HepG2 (cell line): ENCODE measurements at regions not wholly inside any gene's neighbourhood (a gene's known extent, or its start where the extent isn't known, plus 50 kb on each side); places are given as distances from the start of the nearest gene placed in this dataset.

Experiments used
- ATAC-seq: fragments of 200-7000 bp; cut with Tn5 transposase; 3 replicates; pipeline ENCODE4 v1.9.1; 2020; ENCODE audit warnings: mild to moderate bottlenecking, moderate library complexity
- BruUV-seq: library from RNA; stranded (reverse); fragments of 400-500 nt; replicated peaks from 2 replicates; lab custom pipeline; 2021; lab: Mats Ljungman, UMichigan
- CTCF ChIA-PET: fragments of 300-600 bp; formaldehyde crosslinking; extraction: SDS; loops from one replicate; lab custom pipeline; 2021; ENCODE audit warnings: low total read pairs, inconsistent platforms, low intra/inter-chr PET ratio; lab: Yijun Ruan, JAX
- POLR2A ChIA-PET: fragments of 350-600 bp; sonication (Branson Sonifier 250); formaldehyde crosslinking; loops from one replicate; lab custom pipeline; 2020; ENCODE audit warnings: antibody characterized with exemption, inconsistent platforms; lab: Yijun Ruan, JAX
- DNase-seq: peaks from one replicate; pipeline ENCODE4 v3.0.0-alpha.2; 2015; ENCODE audit warnings: low spot score
- FAIRE-seq: peaks from 3 replicates; lab custom pipeline; 2011; peaks lifted over from hg19 to GRCh38; lab: Jason Lieb, UNC
- H2AFZ ChIP-seq: one replicate; pipeline ENCODE4 v1.6.1; 2011; ENCODE audit warnings: low read length, inconsistent platforms
- H3K27ac ChIP-seq: fragments of 300-600 bp; 3 replicates; pipeline ENCODE4 v1.8.0; 2011; ENCODE audit warnings: mixed run types, mild to moderate bottlenecking, mixed read lengths, low read length, inconsistent platforms; ENCODE audit not compliant: insufficient read depth; ENCODE audit errors: extremely low read length
- H3K27me3 ChIP-seq, 2 experiments: fragments of 200-600 bp in 1 of 2; 2 replicates in 1 of 2; 3 replicates in 1 of 2; pipeline versions ENCODE4 v1.6.0 to v1.8.0; 2011; ENCODE audit warnings: low read length in 2 of 2, mild to moderate bottlenecking in 2 of 2, moderate library complexity in 2 of 2, inconsistent platforms in 1 of 2; ENCODE audit not compliant: insufficient read depth in 2 of 2, control insufficient read depth in 1 of 2
- H3K36me3 ChIP-seq, 2 experiments: fragments of 200-600 bp in 1 of 2; replicated peaks in 1 of 2; 2 replicates in 1 of 2; 3 replicates in 1 of 2; pipeline versions ENCODE4 v1.5.1 to v1.8.0; 2011; ENCODE audit warnings: low read length in 2 of 2, inconsistent platforms in 1 of 2; ENCODE audit not compliant: insufficient read depth in 2 of 2, control insufficient read depth in 1 of 2
- H3K4me1 ChIP-seq: 2 replicates; pipeline ENCODE4 v1.5.1; 2012; ENCODE audit warnings: low read length, inconsistent platforms; ENCODE audit not compliant: insufficient read depth
- H3K4me2 ChIP-seq: 2 replicates; pipeline ENCODE4 v1.6.0; 2011; ENCODE audit warnings: low read depth, low read length, inconsistent platforms
- H3K4me3 ChIP-seq, 3 experiments: fragments of 200-600 bp in 1 of 3; sonication (generic), shearing (Covaris generic) in 1 of 3; replicated peaks in 1 of 3; 2 replicates each; pipeline ENCODE4 v1.5.1; 2011 to 2016; ENCODE audit warnings: low read length in 3 of 3, inconsistent platforms in 2 of 3, low read depth in 2 of 3, mild to moderate bottlenecking in 2 of 3, control low read depth in 1 of 3, mixed read lengths in 1 of 3; ENCODE audit not compliant: insufficient read depth in 1 of 3
- H3K79me2 ChIP-seq: one replicate; pipeline ENCODE4 v1.6.1; 2011; ENCODE audit warnings: low read length, inconsistent platforms; ENCODE audit not compliant: insufficient read depth
- H3K9ac ChIP-seq: 2 replicates; pipeline ENCODE4 v1.6.0; 2011; ENCODE audit warnings: mild to moderate bottlenecking, low read depth, low read length, inconsistent platforms; ENCODE audit not compliant: insufficient read depth
- H3K9me3 ChIP-seq: 2 replicates; pipeline ENCODE4 v1.5.1; 2012; ENCODE audit warnings: mild to moderate bottlenecking, low read length
- H4K20me1 ChIP-seq: 2 replicates; pipeline ENCODE4 v1.6.0; 2011; ENCODE audit warnings: inconsistent platforms, mild to moderate bottlenecking, low read length, moderate library complexity; ENCODE audit not compliant: insufficient read depth
- ARNTL ChIP-seq: sonication (generic); formaldehyde crosslinking; IDR thresholded peaks from 2 replicates; pipeline ENCODE4 v1.4.0; 2020; ENCODE audit warnings: mild to moderate bottlenecking, missing genetic modification reagents
- CCAR2 ChIP-seq: fragments of 200-400 bp; formaldehyde crosslinking; optimal IDR thresholded peaks from 2 replicates; pipeline ENCODE3; 2018; ENCODE audit warnings: low read depth, mild to moderate bottlenecking, low read length, moderate library complexity
- GTF2F1 ChIP-seq: fragments of 150-350 bp; IDR thresholded peaks from 2 replicates; pipeline ENCODE4 v1.6.1; 2014; ENCODE audit warnings: low read length
- HDAC6 ChIP-seq: fragments of 200-600 bp; sonication (generic); IDR thresholded peaks from 2 replicates; pipeline ENCODE4 v1.7.0; 2017; ENCODE audit warnings: mild to moderate bottlenecking, antibody characterized with exemption, low read length, low read depth
- KDM6A ChIP-seq: IDR thresholded peaks from 2 replicates; pipeline ENCODE4 v1.6.1; 2016; ENCODE audit warnings: low read depth
- KLF12 ChIP-seq: sonication (generic); formaldehyde crosslinking; IDR thresholded peaks from 2 replicates; pipeline ENCODE4 v1.4.0; 2020; ENCODE audit warnings: missing genetic modification reagents, borderline replicate concordance
- MIER2 ChIP-seq: IDR thresholded peaks from 2 replicates; pipeline ENCODE4 v1.6.1; 2016; ENCODE audit warnings: missing biosample characterization, missing genetic modification reagents
- U2AF1 ChIP-seq: fragments of 200-400 bp; formaldehyde crosslinking; optimal IDR thresholded peaks from 2 replicates; pipeline ENCODE3; 2017; ENCODE audit warnings: mild to moderate bottlenecking, low read depth, low read length
- ZNF143 ChIP-seq: sonication (generic); formaldehyde crosslinking; IDR thresholded peaks from 2 replicates; pipeline ENCODE4 v1.4.0; 2020; ENCODE audit warnings: missing genetic modification reagents
- WGBS: methylation state at CpG from one replicate; pipeline ENCODE4 v1.1.6; 2017; ENCODE audit warnings: low lambda C conversion rate; 5-methylcytosine and 5-hydroxymethylcytosine counted together
- in situ Hi-C: cut with HindIII; loops from 2 replicates; pipeline ENCODE4 v1.10.0; 2017; ENCODE audit warnings: low pct_unique_long_range_greater_than_20kb; ENCODE audit not compliant: extremely low pct_ligation_motif_present
- intact Hi-C: fragments of 100-400 bp; cut with micrococcal nuclease; formaldehyde crosslinking; loops from one replicate; pipeline ENCODE4 v1.10.0; 2022; ENCODE audit not compliant: unreplicated experiment

DNA sequence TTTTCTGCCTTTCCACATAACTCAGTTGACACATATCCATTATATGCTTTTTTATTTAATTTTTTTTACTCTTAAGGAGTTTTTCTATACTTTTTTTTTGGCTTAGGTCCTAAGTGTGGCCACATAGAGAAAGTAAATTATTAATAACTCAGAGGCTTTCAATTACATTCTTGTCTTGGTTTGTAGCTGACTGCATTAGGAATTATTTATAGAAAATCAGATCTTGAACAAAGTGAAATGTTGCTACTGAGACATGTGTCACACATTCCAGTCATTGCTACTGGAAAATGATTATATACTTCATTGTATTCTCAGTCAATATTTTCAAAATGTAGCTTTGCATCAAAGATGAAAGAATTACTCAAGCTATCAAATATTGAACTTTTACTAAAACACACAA is 1277.9 kb downstream of the CDY2B start:
- CTCF ChIA-PET: no interaction called here
- no peak overlapping the region for H3K27ac ChIP-seq
- intact Hi-C loops: no loop called here
- FAIRE-seq (no peak), ATAC-seq (no peak), DNase-seq (no peak)
- no peaks in the 10 kb centered on the region for H3K27me3 ChIP-seq
- TF ChIP-seq U2AF1: no peak
- TF ChIP-seq CCAR2: no peak
- no peak for TF ChIP-seq KDM6A (CRISPR knock-in tag)
- TF ChIP-seq HDAC6: no peak
- TF ChIP-seq ZNF143 (CRISPR knock-in tag): no peak
- no peak for TF ChIP-seq KLF12
- no peak for TF ChIP-seq ARNTL
- H3K9ac ChIP-seq: no peak overlapping the region
- H3K4me2 ChIP-seq: no peak overlapping the region
- H3K79me2 ChIP-seq: no peaks in the 10 kb centered on the region
- POLR2A ChIA-PET: no interaction called here
- no peak overlapping the region for H2AFZ ChIP-seq
- no TSS peak for BruUV-seq
- H3K4me3 ChIP-seq: no peak overlapping the region
- H3K9me3 ChIP-seq: peaks cover 30% of the 10 kb centered on the region
- no peaks in the 10 kb centered on the region for H4K20me1 ChIP-seq
- H3K4me1 ChIP-seq: no peaks in the 10 kb centered on the region
- H3K36me3 ChIP-seq: no peaks in the 10 kb centered on the region
- in situ Hi-C loops: no loop called here

GRCh38 chrY:16601626-16602025 is 1278.4 kb downstream of the CDY2B start:
- DNase-seq (no peak), FAIRE-seq (no peak), ATAC-seq (no peak)
- intact Hi-C loops: no loop called here
- no TSS peak for BruUV-seq
- no peaks in the 10 kb centered on the region for H3K79me2 ChIP-seq
- TF ChIP-seq MIER2 (CRISPR knock-in tag) (no peak), GTF2F1 (no peak)
- ChIA-PET CTCF (no interaction called here), POLR2A (no interaction called here)
- H3K9ac ChIP-seq: no peak overlapping the region
- no peak overlapping the region for H3K27ac ChIP-seq
- in situ Hi-C loops: no loop called here
- no peak overlapping the region for H3K4me2 ChIP-seq
- peaks cover 30% of the 10 kb centered on the region for H3K9me3 ChIP-seq
- H2AFZ ChIP-seq: no peak overlapping the region
- H3K27me3 ChIP-seq: no peaks in the 10 kb centered on the region
- no peaks in the 10 kb centered on the region for H3K4me1 ChIP-seq
- 9% methylated on average over 2 of the region's 2 CpGs for WGBS
- no peak overlapping the region for H3K4me3 ChIP-seq
- no peaks in the 10 kb centered on the region for H3K36me3 ChIP-seq
- H4K20me1 ChIP-seq: no peaks in the 10 kb centered on the region
